ENCODE measurements at regions not wholly inside any gene's neighbourhood (a gene's known extent, or its start where the extent isn't known, plus 50 kb on each side); places are given as distances from the start of the nearest gene placed in this dataset.
"Not testable (repeated sequence)": the region's sequence is repeated elsewhere in the genome, so short reads cannot be mapped to it uniquely, and the experiment has no call there.

DNA sequence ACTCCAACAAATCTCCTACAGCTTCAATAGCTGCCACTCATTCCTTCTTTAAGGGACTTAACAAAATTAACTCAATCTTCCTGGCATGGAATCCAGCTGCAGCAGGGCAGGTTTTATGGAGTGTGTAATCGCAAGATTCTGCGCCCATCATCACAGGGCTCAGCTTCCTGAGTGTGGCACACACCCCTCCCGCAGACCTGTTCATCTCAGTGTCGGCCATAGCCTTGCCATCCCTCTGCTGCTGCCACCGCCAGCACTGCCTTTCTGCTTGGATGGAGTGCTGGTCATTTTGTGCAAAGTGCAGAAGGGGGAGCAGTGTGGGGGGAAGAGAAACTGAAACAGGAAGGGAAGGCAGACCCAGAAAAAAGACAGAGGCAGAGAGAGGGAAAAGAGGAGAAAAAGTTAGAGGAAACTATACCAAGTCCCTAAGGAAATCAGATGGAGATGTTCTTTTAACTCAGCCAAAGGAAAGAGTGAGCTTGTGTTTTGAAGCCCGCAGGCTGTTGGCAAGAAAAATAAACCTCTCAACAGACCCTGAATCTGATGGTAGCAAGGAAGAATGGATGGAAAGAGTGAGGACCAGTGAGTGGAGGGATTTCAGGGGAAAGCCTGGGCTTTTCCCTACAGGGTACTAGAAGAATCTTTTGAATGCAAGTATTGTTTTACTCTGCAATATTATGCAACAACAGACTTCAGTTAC is 324.2 kb downstream of the SEC16B start:
- Histone ChIP-seq H3K9ac (ENCODE audit: low read depth, low read length) (no peak overlapping the region), H3K27me3 (ENCODE audit: control insufficient read depth, insufficient read depth, low read length) (no peaks in the 10 kb centered on the region), H3K9me3 (ENCODE audit: control insufficient read depth, insufficient read depth, low read length) (no peaks in the 10 kb centered on the region), H3K36me3 (ENCODE audit: control insufficient read depth, insufficient read depth, low read length) (no peaks in the 10 kb centered on the region), H3K27ac (ENCODE audit: low read depth, low read length) (no peak overlapping the region), H3K4me1 (ENCODE audit: control insufficient read depth, insufficient read depth, low read length) (peaks cover 8% of the 10 kb centered on the region), H3K4me3 (ENCODE audit: low read depth, low read length) (no peak overlapping the region)

DNA sequence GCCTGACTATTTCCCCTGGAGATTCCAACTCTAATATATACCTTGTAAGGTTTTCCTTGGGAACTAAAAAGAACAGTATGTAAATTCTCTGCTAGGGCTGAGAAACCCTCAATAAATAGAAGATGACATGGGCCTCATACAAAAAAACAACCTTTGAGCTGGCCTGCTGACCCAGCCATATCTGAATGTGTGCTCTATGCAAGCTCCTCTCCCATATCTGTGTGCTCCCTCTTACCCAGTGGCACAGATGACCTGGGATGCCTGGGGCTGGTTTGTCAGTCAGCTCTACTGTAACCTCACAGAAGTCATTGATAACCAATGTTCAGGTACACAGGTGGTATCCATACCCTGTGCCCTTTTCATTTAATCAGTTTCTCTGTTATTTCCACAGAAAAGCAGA is 329.2 kb downstream of the SEC16B start:
- H3K4me1 ChIP-seq (ENCODE audit: control insufficient read depth, insufficient read depth, low read length): no peaks in the 10 kb centered on the region

DNA sequence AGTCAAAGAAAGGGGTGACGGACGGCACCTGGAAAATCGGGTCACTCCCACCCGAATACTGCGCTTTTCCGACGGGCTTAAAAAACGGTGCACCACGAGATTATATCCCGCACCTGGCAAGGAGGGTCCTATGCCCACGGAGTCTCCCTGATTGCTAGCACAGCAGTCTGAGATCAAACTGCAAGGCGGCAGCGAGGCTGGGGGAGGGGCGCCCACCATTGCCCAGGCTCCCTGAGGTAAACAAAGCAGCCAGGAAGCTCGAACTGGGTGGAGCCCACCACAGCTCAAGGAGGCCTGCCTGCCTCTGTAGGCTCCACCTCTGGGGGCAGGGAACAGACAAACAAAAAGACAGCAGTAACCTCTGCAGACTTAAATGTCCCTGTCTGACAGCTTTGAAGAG is 335.7 kb downstream of the SEC16B start:
- not testable (repeated sequence) for H3K4me1 ChIP-seq (ENCODE audit: control insufficient read depth, insufficient read depth, low read length); H3K36me3 ChIP-seq (ENCODE audit: control insufficient read depth, insufficient read depth, low read length); H3K9ac ChIP-seq (ENCODE audit: low read depth, low read length); H3K27me3 ChIP-seq (ENCODE audit: control insufficient read depth, insufficient read depth, low read length); H3K9me3 ChIP-seq (ENCODE audit: control insufficient read depth, insufficient read depth, low read length); H3K27ac ChIP-seq (ENCODE audit: low read depth, low read length)
- H3K4me3 ChIP-seq (ENCODE audit: low read depth, low read length): peak overlapping the region; percentile 26; the same call in 1 of the 2 replicates

More for the DNA sequence above, 329.2 kb downstream of the SEC16B start:
- Histone ChIP-seq H3K9ac (ENCODE audit: low read depth, low read length) (no peak overlapping the region), H3K4me3 (ENCODE audit: low read depth, low read length) (no peak overlapping the region), H3K27ac (ENCODE audit: low read depth, low read length) (no peak overlapping the region), H3K27me3 (ENCODE audit: control insufficient read depth, insufficient read depth, low read length) (no peaks in the 10 kb centered on the region), H3K9me3 (ENCODE audit: control insufficient read depth, insufficient read depth, low read length) (no peaks in the 10 kb centered on the region), H3K36me3 (ENCODE audit: control insufficient read depth, insufficient read depth, low read length) (no peaks in the 10 kb centered on the region)

DNA sequence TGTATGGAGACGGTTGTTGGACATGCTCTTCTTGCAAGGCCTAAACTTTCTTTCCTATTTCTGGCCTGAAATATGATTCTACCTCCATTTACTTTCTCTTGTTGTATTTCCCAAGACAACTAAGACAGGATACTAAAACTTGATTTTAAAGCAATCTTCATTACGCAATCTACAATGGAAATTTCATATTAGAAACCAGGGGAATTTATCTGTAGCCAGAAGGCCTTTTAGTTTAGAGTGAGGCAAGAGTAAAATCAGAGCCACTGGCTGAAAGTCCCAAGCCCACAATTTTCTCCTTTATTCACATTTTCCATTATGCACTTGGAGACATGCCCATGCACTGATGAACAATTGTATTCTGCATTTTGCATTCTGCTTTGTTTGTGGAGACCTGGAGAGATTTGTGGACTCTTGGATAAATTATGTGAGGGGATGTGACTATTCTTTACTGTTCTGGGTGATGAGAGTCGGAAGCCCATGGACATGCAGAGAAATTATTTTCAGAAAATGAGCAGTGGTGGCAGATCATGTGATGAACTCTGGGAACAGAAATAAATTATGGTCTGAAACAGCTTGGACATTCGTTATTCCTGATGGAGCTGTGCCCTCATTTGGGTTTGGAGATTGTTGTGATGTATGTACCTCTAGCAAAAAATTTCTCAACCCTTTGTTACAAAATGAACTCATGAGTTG is 336.8 kb downstream of the SEC16B start:
- Histone ChIP-seq H3K4me3 (ENCODE audit: low read depth, low read length) (no peak overlapping the region), H3K9me3 (ENCODE audit: control insufficient read depth, insufficient read depth, low read length) (no peaks in the 10 kb centered on the region), H3K36me3 (ENCODE audit: control insufficient read depth, insufficient read depth, low read length) (no peaks in the 10 kb centered on the region), H3K9ac (ENCODE audit: low read depth, low read length) (no peak overlapping the region), H3K4me1 (ENCODE audit: control insufficient read depth, insufficient read depth, low read length) (no peaks in the 10 kb centered on the region), H3K27ac (ENCODE audit: low read depth, low read length) (no peak overlapping the region), H3K27me3 (ENCODE audit: control insufficient read depth, insufficient read depth, low read length) (no peaks in the 10 kb centered on the region)

DNA sequence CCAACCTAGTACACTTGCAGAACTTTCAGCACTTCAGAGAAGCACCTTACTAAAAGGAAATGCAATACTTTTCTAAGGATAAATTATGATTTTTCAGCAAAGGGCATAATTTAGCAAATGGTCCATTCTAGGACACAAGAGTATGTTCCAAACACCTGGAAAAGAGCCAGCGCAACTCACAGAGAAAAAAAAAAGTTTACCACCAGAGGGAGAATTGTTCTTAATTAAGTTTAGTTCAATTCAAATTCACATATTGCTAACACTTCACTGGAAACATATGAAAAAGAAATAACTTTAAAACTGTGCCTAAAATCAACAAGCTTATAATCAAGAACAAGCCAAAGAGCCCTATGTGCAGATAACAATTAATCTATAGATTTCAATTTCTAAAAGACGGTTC is 338.1 kb downstream of the SEC16B start:
- Histone ChIP-seq H3K27ac (ENCODE audit: low read depth, low read length) (no peak overlapping the region), H3K36me3 (ENCODE audit: control insufficient read depth, insufficient read depth, low read length) (no peaks in the 10 kb centered on the region), H3K9me3 (ENCODE audit: control insufficient read depth, insufficient read depth, low read length) (no peaks in the 10 kb centered on the region), H3K4me3 (ENCODE audit: low read depth, low read length) (no peak overlapping the region), H3K27me3 (ENCODE audit: control insufficient read depth, insufficient read depth, low read length) (no peaks in the 10 kb centered on the region), H3K9ac (ENCODE audit: low read depth, low read length) (no peak overlapping the region), H3K4me1 (ENCODE audit: control insufficient read depth, insufficient read depth, low read length) (no peaks in the 10 kb centered on the region)

- H3K4me3 ChIP-seq (ENCODE audit: low read depth, low read length): no peak overlapping the region
- no peaks in the 10 kb centered on the region for H3K36me3 ChIP-seq (ENCODE audit: control insufficient read depth, insufficient read depth, low read length)
- H3K4me1 ChIP-seq (ENCODE audit: control insufficient read depth, insufficient read depth, low read length): no peaks in the 10 kb centered on the region
- no peak overlapping the region for H3K9ac ChIP-seq (ENCODE audit: low read depth, low read length)
- no peak overlapping the region for H3K27ac ChIP-seq (ENCODE audit: low read depth, low read length)
- no peaks in the 10 kb centered on the region for H3K27me3 ChIP-seq (ENCODE audit: control insufficient read depth, insufficient read depth, low read length)
- no peaks in the 10 kb centered on the region for H3K9me3 ChIP-seq (ENCODE audit: control insufficient read depth, insufficient read depth, low read length)
Measured at GRCh38 chr1:177629526-177629925, 340.3 kb downstream of the SEC16B start.

GRCh38 chr1:177627148-177627910 is 342.5 kb downstream of the SEC16B start:
- H3K9me3 ChIP-seq (ENCODE audit: control insufficient read depth, insufficient read depth, low read length): no peaks in the 10 kb centered on the region
- H3K27ac ChIP-seq (ENCODE audit: low read depth, low read length): no peak overlapping the region
- H3K9ac ChIP-seq (ENCODE audit: low read depth, low read length): no peak overlapping the region
- H3K27me3 ChIP-seq (ENCODE audit: control insufficient read depth, insufficient read depth, low read length): no peaks in the 10 kb centered on the region
- H3K4me3 ChIP-seq (ENCODE audit: low read depth, low read length): no peak overlapping the region
- H3K36me3 ChIP-seq (ENCODE audit: control insufficient read depth, insufficient read depth, low read length): no peaks in the 10 kb centered on the region
- H3K4me1 ChIP-seq (ENCODE audit: control insufficient read depth, insufficient read depth, low read length): no peaks in the 10 kb centered on the region

DNA sequence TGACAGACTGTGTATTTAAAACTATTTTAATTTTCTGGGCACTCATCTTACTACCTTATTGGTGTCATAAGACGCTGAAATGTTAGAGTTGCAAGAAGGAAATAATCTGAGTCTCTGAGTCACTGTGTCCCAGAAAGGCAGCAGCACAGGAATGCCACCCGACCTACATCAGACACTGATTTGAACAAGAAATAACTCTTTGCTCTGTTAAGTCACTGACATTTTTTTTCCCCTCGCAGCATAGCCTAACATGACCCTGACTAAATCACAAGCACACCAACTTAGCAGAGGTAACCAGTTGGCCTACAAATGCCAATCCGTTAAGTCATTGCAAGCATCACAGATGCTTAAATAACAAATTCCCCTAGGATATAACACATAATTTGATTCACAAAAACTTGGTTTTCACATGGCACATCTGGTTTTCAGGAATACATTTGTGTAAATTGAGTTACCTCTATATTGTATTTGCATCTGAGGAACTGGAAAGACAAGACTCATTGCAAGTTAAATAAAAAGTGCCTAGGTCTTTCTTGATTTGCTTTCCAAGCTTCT is 349.1 kb downstream of the SEC16B start:
- Histone ChIP-seq H3K9me3 (ENCODE audit: control insufficient read depth, insufficient read depth, low read length) (no peaks in the 10 kb centered on the region), H3K9ac (ENCODE audit: low read depth, low read length) (no peak overlapping the region), H3K27me3 (ENCODE audit: control insufficient read depth, insufficient read depth, low read length) (no peaks in the 10 kb centered on the region), H3K36me3 (ENCODE audit: control insufficient read depth, insufficient read depth, low read length) (no peaks in the 10 kb centered on the region), H3K4me1 (ENCODE audit: control insufficient read depth, insufficient read depth, low read length) (no peaks in the 10 kb centered on the region), H3K27ac (ENCODE audit: low read depth, low read length) (no peak overlapping the region), H3K4me3 (ENCODE audit: low read depth, low read length) (no peak overlapping the region)

GRCh38 chr1:177615251-177615650 is 354.6 kb downstream of the SEC16B start:
- no peak overlapping the region for H3K4me3 ChIP-seq (ENCODE audit: low read depth, low read length)
- no peak overlapping the region for H3K27ac ChIP-seq (ENCODE audit: low read depth, low read length)
- peaks cover 10% of the 10 kb centered on the region; the same call in 1 of the 2 replicates for H3K4me1 ChIP-seq (ENCODE audit: control insufficient read depth, insufficient read depth, low read length)
- H3K27me3 ChIP-seq (ENCODE audit: control insufficient read depth, insufficient read depth, low read length): no peaks in the 10 kb centered on the region
- H3K36me3 ChIP-seq (ENCODE audit: control insufficient read depth, insufficient read depth, low read length): no peaks in the 10 kb centered on the region
- H3K9ac ChIP-seq (ENCODE audit: low read depth, low read length): no peak overlapping the region
- H3K9me3 ChIP-seq (ENCODE audit: control insufficient read depth, insufficient read depth, low read length): no peaks in the 10 kb centered on the region

- Histone ChIP-seq H3K27ac (ENCODE audit: low read depth, low read length) (no peak overlapping the region), H3K9ac (ENCODE audit: low read depth, low read length) (no peak overlapping the region), H3K9me3 (ENCODE audit: control insufficient read depth, insufficient read depth, low read length) (no peaks in the 10 kb centered on the region), H3K36me3 (ENCODE audit: control insufficient read depth, insufficient read depth, low read length) (no peaks in the 10 kb centered on the region), H3K4me1 (ENCODE audit: control insufficient read depth, insufficient read depth, low read length) (peaks cover 10% of the 10 kb centered on the region; the same call in 1 of the 2 replicates), H3K4me3 (ENCODE audit: low read depth, low read length) (no peak overlapping the region), H3K27me3 (ENCODE audit: control insufficient read depth, insufficient read depth, low read length) (no peaks in the 10 kb centered on the region)
Measured at GRCh38 chr1:177611402-177611801, 358.5 kb downstream of the SEC16B start.

DNA sequence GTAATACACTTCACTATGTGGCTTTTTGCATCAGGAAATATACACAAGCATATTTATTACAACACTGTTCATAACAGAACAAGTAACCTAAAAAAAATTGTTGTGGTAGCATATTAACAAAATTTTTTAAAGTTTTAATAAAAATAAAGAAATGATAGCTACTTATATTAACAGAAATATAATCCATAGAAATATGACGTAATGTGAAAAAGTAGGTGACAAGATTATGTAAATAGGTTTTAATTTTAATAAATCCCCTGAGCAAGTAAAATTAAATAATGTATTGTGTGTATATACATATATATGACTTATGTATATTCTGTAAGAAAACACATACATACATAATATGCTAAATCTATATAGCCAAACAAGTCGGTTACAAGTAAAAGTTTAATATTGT is 359.9 kb downstream of the SEC16B start:
- H3K4me3 ChIP-seq (ENCODE audit: low read depth, low read length): no peak overlapping the region
- H3K27ac ChIP-seq (ENCODE audit: low read depth, low read length): no peak overlapping the region
- H3K27me3 ChIP-seq (ENCODE audit: control insufficient read depth, insufficient read depth, low read length): no peaks in the 10 kb centered on the region
- no peak overlapping the region for H3K9ac ChIP-seq (ENCODE audit: low read depth, low read length)
- H3K36me3 ChIP-seq (ENCODE audit: control insufficient read depth, insufficient read depth, low read length): no peaks in the 10 kb centered on the region
- peaks cover 10% of the 10 kb centered on the region; the same call in 1 of the 2 replicates for H3K4me1 ChIP-seq (ENCODE audit: control insufficient read depth, insufficient read depth, low read length)
- no peaks in the 10 kb centered on the region for H3K9me3 ChIP-seq (ENCODE audit: control insufficient read depth, insufficient read depth, low read length)
